HCT116 (cell line): ENCODE measurements at regions not wholly inside any gene's neighbourhood (a gene's known extent, or its start where the extent isn't known, plus 50 kb on each side); places are given as distances from the start of the nearest gene placed in this dataset.

Experiments used
- ATAC-seq: fragments of 200-7000 bp; cut with Tn5 transposase; 2 replicates; pipeline ENCODE4 v1.9.1; 2020; ENCODE audit warnings: mild to moderate bottlenecking, moderate library complexity
- BruUV-seq: library from RNA; stranded (reverse); fragments of 400-500 nt; replicated peaks from 2 replicates; lab custom pipeline; 2021; lab: Mats Ljungman, UMichigan
- CTCF ChIA-PET: fragments of 300-600 bp; sonication (Branson Sonifier 250); formaldehyde crosslinking; loops from one replicate; lab custom pipeline; 2021; ENCODE audit warnings: antibody characterized with exemption; lab: Charles Lee
- POLR2A ChIA-PET: fragments of 300-600, 350-600 bp; sonication (Branson Sonifier 250); formaldehyde crosslinking; loops from one replicate; lab custom pipeline; 2021; ENCODE audit warnings: antibody characterized with exemption; lab: Charles Lee
- RAD21 ChIA-PET, 2 experiments: fragments of 300-600 bp; sonication (Branson Sonifier 250); formaldehyde crosslinking; loops; one replicate each; lab custom pipeline; 2023; ENCODE audit warnings: low total read pairs in 2 of 2; ENCODE audit not compliant: uncharacterized antibody in 2 of 2, unreplicated experiment in 2 of 2, low non-redundant PET in 1 of 2; lab: Charles Lee
- DNase-seq: peaks from one replicate; pipeline ENCODE4 v3.0.0-alpha.2; 2010; ENCODE audit warnings: low read depth, low spot score
- H2AFZ ChIP-seq: fragments of 200-600 bp; shearing (Covaris generic), sonication (generic); 2 replicates; pipeline ENCODE4 v1.6.1; 2017; ENCODE audit warnings: low read depth, mixed run types, mixed read lengths, antibody characterized with exemption, low read length; ENCODE audit not compliant: poor library complexity, severe bottlenecking
- H3K27ac ChIP-seq: 2 replicates; pipeline ENCODE4 v1.5.1; 2012; ENCODE audit warnings: low read depth, low read length
- H3K27me3 ChIP-seq: fragments of 200-600 bp; sonication (generic); 2 replicates; pipeline ENCODE4 v1.6.1; 2016; ENCODE audit warnings: mixed run types, low read length, mixed read lengths; ENCODE audit not compliant: insufficient read depth
- H3K36me3 ChIP-seq, 2 experiments: fragments of 200-500 bp in 1 of 2; fragments of 200-600 bp in 1 of 2; sonication (Bioruptor generic) in 1 of 2; sonication (generic) in 1 of 2; 2 replicates each; pipeline versions ENCODE4 v1.5.1 to v1.6.1; 2014 to 2016; ENCODE audit warnings: low read length in 2 of 2, inconsistent platforms in 1 of 2, mixed read lengths in 1 of 2, mixed run types in 1 of 2; ENCODE audit not compliant: insufficient read depth in 2 of 2, control insufficient read depth in 1 of 2
- H3K4me1 ChIP-seq, 2 experiments: fragments of 200-600 bp in 1 of 2; sonication (generic) in 1 of 2; 2 replicates each; pipeline versions ENCODE4 v1.5.1 to v1.6.1; 2012 to 2017; ENCODE audit warnings: low read length in 2 of 2, inconsistent platforms in 1 of 2, mild to moderate bottlenecking in 1 of 2, mixed read lengths in 1 of 2, mixed run types in 1 of 2, moderate library complexity in 1 of 2; ENCODE audit not compliant: insufficient read depth in 2 of 2, control insufficient read depth in 1 of 2
- H3K4me2 ChIP-seq: fragments of 200-600 bp; sonication (generic); 2 replicates; pipeline ENCODE4 v1.6.1; 2017; ENCODE audit warnings: mixed run types, low read length, mixed read lengths
- H3K4me3 ChIP-seq, 2 experiments: fragments of 200-600 bp in 1 of 2; sonication (generic) in 1 of 2; replicated peaks in 1 of 2; 2 replicates each; pipeline ENCODE4 v1.5.1; 2011 to 2016; ENCODE audit warnings: low read length in 2 of 2, control low read depth in 1 of 2, low read depth in 1 of 2, mild to moderate bottlenecking in 1 of 2, mixed read lengths in 1 of 2, mixed run types in 1 of 2
- H3K79me2 ChIP-seq: fragments of 200-600 bp; sonication (generic); 2 replicates; pipeline ENCODE4 v1.6.1; 2017; ENCODE audit warnings: mild to moderate bottlenecking, mixed run types, low read length, moderate library complexity, mixed read lengths; ENCODE audit not compliant: insufficient read depth
- H3K9ac ChIP-seq: fragments of 200-600 bp; sonication (generic); 2 replicates; pipeline ENCODE4 v1.6.1; 2016; ENCODE audit warnings: low read length, mixed read lengths
- H3K9me2 ChIP-seq: fragments of 200-600 bp; sonication (generic), shearing (Covaris generic); 2 replicates; pipeline ENCODE4 v1.6.1; 2017; ENCODE audit warnings: mixed run types, mild to moderate bottlenecking, moderate library complexity; ENCODE audit not compliant: insufficient read depth
- H3K9me3 ChIP-seq, 2 experiments: fragments of 200-500 bp in 1 of 2; fragments of 200-600 bp in 1 of 2; sonication (Bioruptor generic) in 1 of 2; sonication (generic) in 1 of 2; 2 replicates each; pipeline ENCODE4 v1.6.1; 2014 to 2017; ENCODE audit warnings: low read length in 2 of 2, mixed read lengths in 2 of 2, inconsistent platforms in 1 of 2, low read depth in 1 of 2, mild to moderate bottlenecking in 1 of 2, mixed run types in 1 of 2, moderate library complexity in 1 of 2; ENCODE audit not compliant: control insufficient read depth in 1 of 2, insufficient read depth in 1 of 2
- H4K20me1 ChIP-seq: fragments of 200-600 bp; sonication (generic), shearing (Covaris generic); 2 replicates; pipeline ENCODE4 v1.6.1; 2017; ENCODE audit warnings: mixed run types, mild to moderate bottlenecking, moderate library complexity; ENCODE audit not compliant: insufficient read depth
- CEBPB ChIP-seq: IDR thresholded peaks from 2 replicates; pipeline ENCODE4 v1.6.1; 2012; ENCODE audit warnings: low read depth
- EGR1 ChIP-seq: IDR thresholded peaks from 2 replicates; pipeline ENCODE4 v1.6.1; 2012; ENCODE audit warnings: low read depth
- EZH2phosphoT487 ChIP-seq: fragments of 200-600 bp; IDR thresholded peaks from 2 replicates; pipeline ENCODE4 v1.6.1; 2018; ENCODE audit warnings: antibody characterized with exemption, borderline replicate concordance
- JUND ChIP-seq: IDR thresholded peaks from 2 replicates; pipeline ENCODE4 v1.6.1; 2012
- POLR2AphosphoS5 ChIP-seq: IDR thresholded peaks from 2 replicates; pipeline ENCODE4 v1.6.1; 2011; ENCODE audit warnings: mild to moderate bottlenecking, low read depth, low read length, moderate library complexity
- SRF ChIP-seq: IDR thresholded peaks from 2 replicates; pipeline ENCODE4 v1.6.1; 2012; ENCODE audit warnings: low read depth
- TCF7L2 ChIP-seq: IDR thresholded peaks from 2 replicates; pipeline ENCODE4 v1.7.0; 2011; ENCODE audit warnings: borderline replicate concordance, inconsistent platforms; ENCODE audit not compliant: insufficient read depth, insufficient read length; ENCODE audit errors: extremely low read depth
- ZFX ChIP-seq: fragments of 450-650 bp; IDR thresholded peaks from 2 replicates; pipeline ENCODE4 v1.6.1; 2017
- ZNF274 ChIP-seq: fragments of 200-500 bp; sonication (Bioruptor generic); IDR thresholded peaks from 2 replicates; pipeline ENCODE4 v1.6.1; 2014; ENCODE audit warnings: mild to moderate bottlenecking, low read depth, low read length, inconsistent platforms
- intact Hi-C: fragments of 100-400 bp; cut with micrococcal nuclease; formaldehyde crosslinking; loops from 2 replicates; pipeline ENCODE4 v1.10.0; 2022
- TF ChIP-seq, protein P1 (sequence below): IDR thresholded peaks from 2 replicates; pipeline ENCODE4 v1.6.1; 2012
- TF ChIP-seq, protein P2 (sequence below), 3 experiments: fragments of 200-600 bp in 1 of 3; sonication (generic) in 1 of 3; IDR thresholded peaks in 2 of 3; conservative IDR thresholded peaks in 1 of 3; 2 replicates each; pipeline ENCODE4 v1.5.1; 2012 to 2017; ENCODE audit warnings: low read depth in 2 of 3, low read length in 2 of 3, antibody characterized with exemption in 1 of 3, borderline replicate concordance in 1 of 3, control low read depth in 1 of 3, mild to moderate bottlenecking in 1 of 3, mixed read lengths in 1 of 3, mixed run types in 1 of 3, moderate library complexity in 1 of 3; ENCODE audit not compliant: insufficient read depth in 1 of 3
- TF ChIP-seq, protein P3 (sequence below): IDR thresholded peaks from 2 replicates; pipeline ENCODE4 v1.6.1; 2012; ENCODE audit warnings: low read depth
- TF ChIP-seq, protein P4 (sequence below): IDR thresholded peaks from 2 replicates; pipeline ENCODE4 v1.6.1; 2011; ENCODE audit warnings: mild to moderate bottlenecking, low read length, moderate library complexity; ENCODE audit not compliant: insufficient replicate concordance; ENCODE audit errors: extremely low read depth

DNA sequence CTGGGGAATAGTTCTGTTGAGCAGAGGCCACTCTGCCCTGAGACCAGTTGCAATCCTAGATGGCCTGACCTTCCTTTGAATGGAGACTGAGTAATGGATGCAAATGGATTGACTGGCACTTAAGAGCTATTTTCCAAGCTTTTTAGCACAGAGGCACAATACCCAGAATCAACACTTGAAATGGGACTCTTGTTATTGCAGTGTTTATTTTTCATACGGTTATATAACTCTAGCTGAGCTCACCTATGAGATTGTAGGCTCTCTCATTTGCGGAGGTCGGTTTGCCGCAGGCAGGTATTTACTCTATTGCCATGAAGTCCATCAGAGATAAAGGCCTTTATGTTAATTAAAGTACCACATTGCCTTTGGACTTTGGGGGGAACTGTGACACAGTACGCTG, 422.3 kb upstream of the CELF4 start:
- Histone ChIP-seq H3K4me2 (no peak overlapping the region), H3K27ac (no peak overlapping the region), H4K20me1 (no peaks in the 10 kb centered on the region), H3K36me3 (no peaks in the 10 kb centered on the region), H3K9ac (no peak overlapping the region), H3K4me1 (no peaks in the 10 kb centered on the region), H3K79me2 (no peaks in the 10 kb centered on the region), H3K4me3 (no peak overlapping the region), H2AFZ (no peak overlapping the region), H3K27me3 (no peaks in the 10 kb centered on the region), H3K9me3 (peaks cover 4 to 8% of the 10 kb centered on the region in 2 experiments; a peak in 2 of 4 replicates), H3K9me2 (no peaks in the 10 kb centered on the region)
- ATAC-seq (no peak), DNase-seq (no peak)
- ChIA-PET CTCF (no interaction called here), POLR2A (no interaction called here), RAD21 (no interaction called here)
- no peak for TF ChIP-seq POLR2AphosphoS5
- no peak for TF ChIP-seq EGR1
- no peak for TF ChIP-seq ZFX
- TF ChIP-seq, protein P1, sequence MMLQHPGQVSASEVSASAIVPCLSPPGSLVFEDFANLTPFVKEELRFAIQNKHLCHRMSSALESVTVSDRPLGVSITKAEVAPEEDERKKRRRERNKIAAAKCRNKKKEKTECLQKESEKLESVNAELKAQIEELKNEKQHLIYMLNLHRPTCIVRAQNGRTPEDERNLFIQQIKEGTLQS, result no peak
- no peak for TF ChIP-seq SRF
- TF ChIP-seq ZNF274, result no peak
- BruUV-seq, result no TSS peak
- intact Hi-C loops, result no loop called here

DNA sequence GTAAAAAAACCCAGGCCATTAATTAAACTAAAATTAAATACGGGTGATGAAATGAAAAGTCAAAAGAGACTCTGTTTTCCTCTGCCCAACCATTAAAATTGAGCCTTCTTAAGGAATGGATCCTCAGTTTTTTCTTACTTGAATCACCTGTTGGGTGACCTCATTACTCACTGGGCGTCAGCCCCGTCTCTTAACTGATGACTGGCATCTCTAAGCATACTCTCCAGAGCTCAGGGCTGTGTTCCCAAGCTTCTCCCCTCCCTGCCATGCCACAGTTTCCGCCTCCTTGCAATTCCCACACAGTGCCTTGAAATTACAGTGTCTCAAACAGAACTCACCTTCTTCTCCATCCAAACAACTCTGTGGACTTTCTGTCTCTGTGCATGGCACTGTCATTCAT, 421.1 kb upstream of the CELF4 start:
- Histone ChIP-seq H3K36me3 (no peaks in the 10 kb centered on the region), H3K4me2 (no peak overlapping the region), H3K4me1 (no peaks in the 10 kb centered on the region), H2AFZ (no peak overlapping the region), H3K79me2 (no peaks in the 10 kb centered on the region), H4K20me1 (no peaks in the 10 kb centered on the region), H3K9me2 (no peaks in the 10 kb centered on the region), H3K27me3 (no peaks in the 10 kb centered on the region)
- POLR2A ChIA-PET, result no interaction called here
- no peak for TF ChIP-seq EZH2phosphoT487
- no peak for TF ChIP-seq ZFX
- TF ChIP-seq, protein P2, sequence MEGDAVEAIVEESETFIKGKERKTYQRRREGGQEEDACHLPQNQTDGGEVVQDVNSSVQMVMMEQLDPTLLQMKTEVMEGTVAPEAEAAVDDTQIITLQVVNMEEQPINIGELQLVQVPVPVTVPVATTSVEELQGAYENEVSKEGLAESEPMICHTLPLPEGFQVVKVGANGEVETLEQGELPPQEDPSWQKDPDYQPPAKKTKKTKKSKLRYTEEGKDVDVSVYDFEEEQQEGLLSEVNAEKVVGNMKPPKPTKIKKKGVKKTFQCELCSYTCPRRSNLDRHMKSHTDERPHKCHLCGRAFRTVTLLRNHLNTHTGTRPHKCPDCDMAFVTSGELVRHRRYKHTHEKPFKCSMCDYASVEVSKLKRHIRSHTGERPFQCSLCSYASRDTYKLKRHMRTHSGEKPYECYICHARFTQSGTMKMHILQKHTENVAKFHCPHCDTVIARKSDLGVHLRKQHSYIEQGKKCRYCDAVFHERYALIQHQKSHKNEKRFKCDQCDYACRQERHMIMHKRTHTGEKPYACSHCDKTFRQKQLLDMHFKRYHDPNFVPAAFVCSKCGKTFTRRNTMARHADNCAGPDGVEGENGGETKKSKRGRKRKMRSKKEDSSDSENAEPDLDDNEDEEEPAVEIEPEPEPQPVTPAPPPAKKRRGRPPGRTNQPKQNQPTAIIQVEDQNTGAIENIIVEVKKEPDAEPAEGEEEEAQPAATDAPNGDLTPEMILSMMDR (IDR thresholded peaks at IDR 0.05 in 2 of 3, conservative IDR thresholded peaks at IDR 0.05 in 1 of 3; ENCODE audit: borderline replicate concordance in 1 of 3, insufficient read depth in 1 of 3, low read depth in 2 of 3, low read length in 2 of 3), result no peak
- TF ChIP-seq JUND, result no peak
- TF ChIP-seq, protein P3, sequence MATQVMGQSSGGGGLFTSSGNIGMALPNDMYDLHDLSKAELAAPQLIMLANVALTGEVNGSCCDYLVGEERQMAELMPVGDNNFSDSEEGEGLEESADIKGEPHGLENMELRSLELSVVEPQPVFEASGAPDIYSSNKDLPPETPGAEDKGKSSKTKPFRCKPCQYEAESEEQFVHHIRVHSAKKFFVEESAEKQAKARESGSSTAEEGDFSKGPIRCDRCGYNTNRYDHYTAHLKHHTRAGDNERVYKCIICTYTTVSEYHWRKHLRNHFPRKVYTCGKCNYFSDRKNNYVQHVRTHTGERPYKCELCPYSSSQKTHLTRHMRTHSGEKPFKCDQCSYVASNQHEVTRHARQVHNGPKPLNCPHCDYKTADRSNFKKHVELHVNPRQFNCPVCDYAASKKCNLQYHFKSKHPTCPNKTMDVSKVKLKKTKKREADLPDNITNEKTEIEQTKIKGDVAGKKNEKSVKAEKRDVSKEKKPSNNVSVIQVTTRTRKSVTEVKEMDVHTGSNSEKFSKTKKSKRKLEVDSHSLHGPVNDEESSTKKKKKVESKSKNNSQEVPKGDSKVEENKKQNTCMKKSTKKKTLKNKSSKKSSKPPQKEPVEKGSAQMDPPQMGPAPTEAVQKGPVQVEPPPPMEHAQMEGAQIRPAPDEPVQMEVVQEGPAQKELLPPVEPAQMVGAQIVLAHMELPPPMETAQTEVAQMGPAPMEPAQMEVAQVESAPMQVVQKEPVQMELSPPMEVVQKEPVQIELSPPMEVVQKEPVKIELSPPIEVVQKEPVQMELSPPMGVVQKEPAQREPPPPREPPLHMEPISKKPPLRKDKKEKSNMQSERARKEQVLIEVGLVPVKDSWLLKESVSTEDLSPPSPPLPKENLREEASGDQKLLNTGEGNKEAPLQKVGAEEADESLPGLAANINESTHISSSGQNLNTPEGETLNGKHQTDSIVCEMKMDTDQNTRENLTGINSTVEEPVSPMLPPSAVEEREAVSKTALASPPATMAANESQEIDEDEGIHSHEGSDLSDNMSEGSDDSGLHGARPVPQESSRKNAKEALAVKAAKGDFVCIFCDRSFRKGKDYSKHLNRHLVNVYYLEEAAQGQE, result no peak
- TF ChIP-seq, protein P4, sequence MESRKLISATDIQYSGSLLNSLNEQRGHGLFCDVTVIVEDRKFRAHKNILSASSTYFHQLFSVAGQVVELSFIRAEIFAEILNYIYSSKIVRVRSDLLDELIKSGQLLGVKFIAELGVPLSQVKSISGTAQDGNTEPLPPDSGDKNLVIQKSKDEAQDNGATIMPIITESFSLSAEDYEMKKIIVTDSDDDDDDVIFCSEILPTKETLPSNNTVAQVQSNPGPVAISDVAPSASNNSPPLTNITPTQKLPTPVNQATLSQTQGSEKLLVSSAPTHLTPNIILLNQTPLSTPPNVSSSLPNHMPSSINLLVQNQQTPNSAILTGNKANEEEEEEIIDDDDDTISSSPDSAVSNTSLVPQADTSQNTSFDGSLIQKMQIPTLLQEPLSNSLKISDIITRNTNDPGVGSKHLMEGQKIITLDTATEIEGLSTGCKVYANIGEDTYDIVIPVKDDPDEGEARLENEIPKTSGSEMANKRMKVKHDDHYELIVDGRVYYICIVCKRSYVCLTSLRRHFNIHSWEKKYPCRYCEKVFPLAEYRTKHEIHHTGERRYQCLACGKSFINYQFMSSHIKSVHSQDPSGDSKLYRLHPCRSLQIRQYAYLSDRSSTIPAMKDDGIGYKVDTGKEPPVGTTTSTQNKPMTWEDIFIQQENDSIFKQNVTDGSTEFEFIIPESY, result no peak
- no peak for TF ChIP-seq ZNF274
- TF ChIP-seq CEBPB, result no peak
- TF ChIP-seq TCF7L2, result no peak
- TF ChIP-seq, all 23 proteins: peak for 0
- ChIA-PET RAD21 (no interaction called here), CTCF (no interaction called here)
- DNase-seq (no peak), ATAC-seq (no peak)
- Histone ChIP-seq H3K4me3 (no peak overlapping the region), H3K9me3 (peaks cover 4 to 8% of the 10 kb centered on the region in 2 experiments; a peak in 2 of 4 replicates), H3K9ac (no peak overlapping the region), H3K27ac (no peak overlapping the region)
- intact Hi-C loops, result no loop called here
- no TSS peak for BruUV-seq
